Right hindlimb (tissue), 1 donor: ENCODE measurements at regions not wholly inside any gene's neighbourhood (a gene's known extent, or its start where the extent isn't known, plus 50 kb on each side); places are given as distances from the start of the nearest gene placed in this dataset.

Experiments
- DNase-seq: peaks from one replicate; pipeline ENCODE4 v3.0.0-alpha.2; 2018

- no peak for DNase-seq
Measured at GRCh38 chr2:236719192-236719635, 149.6 kb downstream of the ACKR3 start.

- DNase-seq, result no peak
Measured at GRCh38 chr2:236720974-236721540, 151.4 kb downstream of the ACKR3 start.

GRCh38 chr2:236724200-236724599 is 154.6 kb downstream of the ACKR3 start:
- no peak for DNase-seq

- no peak for DNase-seq
Measured at GRCh38 chr2:236726701-236727450, 157.3 kb downstream of the ACKR3 start.

- DNase-seq, result no peak
Measured at GRCh38 chr2:236728916-236729670, 159.5 kb downstream of the ACKR3 start.

GRCh38 chr2:236730393-236730792 is 160.8 kb downstream of the ACKR3 start:
- DNase-seq, result no peak

GRCh38 chr2:236731767-236732580 is 162.3 kb downstream of the ACKR3 start:
- peak; percentile 67 for DNase-seq

- no peak for DNase-seq
Measured at GRCh38 chr2:236733156-236733555, 163.5 kb downstream of the ACKR3 start.

GRCh38 chr2:236735825-236736238 is 166.2 kb downstream of the ACKR3 start:
- no peak for DNase-seq

GRCh38 chr2:236738030-236738429 is 168.4 kb downstream of the ACKR3 start:
- DNase-seq, result no peak

- DNase-seq, result no peak
Measured at GRCh38 chr2:236738896-236739295, 169.3 kb downstream of the ACKR3 start.

GRCh38 chr2:236739663-236740062 is 170.0 kb downstream of the ACKR3 start:
- no peak for DNase-seq

GRCh38 chr2:236740506-236740905 is 170.9 kb downstream of the ACKR3 start:
- DNase-seq, result no peak

GRCh38 chr2:236743039-236743920 is 173.7 kb downstream of the ACKR3 start:
- DNase-seq, result no peak

GRCh38 chr2:236743921-236744280 is 174.3 kb downstream of the ACKR3 start:
- DNase-seq, result no peak

- DNase-seq, result peak; percentile 50
Measured at GRCh38 chr2:236744281-236744705, 174.7 kb downstream of the ACKR3 start.

GRCh38 chr2:236744716-236745115 is 175.1 kb downstream of the ACKR3 start:
- no peak for DNase-seq

- no peak for DNase-seq
Measured at GRCh38 chr2:236745420-236746210, 176.0 kb downstream of the ACKR3 start.

GRCh38 chr2:236746833-236747232 is 177.2 kb downstream of the ACKR3 start:
- no peak for DNase-seq

GRCh38 chr2:236747426-236747825 is 177.8 kb downstream of the ACKR3 start:
- no peak for DNase-seq

GRCh38 chr2:236747925-236748324 is 178.3 kb downstream of the ACKR3 start:
- no peak for DNase-seq
